GM18907 (cell line): ENCODE measurements at regions not wholly inside any gene's neighbourhood (a gene's known extent, or its start where the extent isn't known, plus 50 kb on each side); places are given as distances from the start of the nearest gene placed in this dataset.

Experiments used
- ATAC-seq: cut with Tn5 transposase; IDR thresholded peaks from one replicate; pipeline ENCODE4 v1.9.1; 2021; ENCODE audit warnings: mild to moderate bottlenecking, moderate library complexity; ENCODE audit not compliant: unreplicated experiment

DNA sequence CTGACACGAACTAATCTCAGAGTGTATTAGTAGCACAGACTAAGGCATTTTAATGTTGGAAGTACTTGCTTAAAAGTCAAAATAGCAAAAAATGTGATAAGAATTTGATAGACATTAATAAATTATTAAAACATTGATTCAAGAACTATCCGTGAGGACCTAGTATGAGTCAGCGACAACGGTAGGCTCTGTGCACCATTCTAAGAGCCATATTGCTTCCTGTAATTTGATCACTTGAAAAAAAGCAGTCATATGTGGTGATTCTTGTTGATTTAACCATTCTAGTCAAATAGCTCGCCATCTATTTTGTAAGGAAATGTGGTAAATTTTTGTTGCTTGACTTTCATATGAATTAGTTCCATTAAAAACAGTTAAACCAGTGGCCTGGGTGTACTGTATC is 534.9 kb upstream of the ARRDC4 start:
- no peak for ATAC-seq

DNA sequence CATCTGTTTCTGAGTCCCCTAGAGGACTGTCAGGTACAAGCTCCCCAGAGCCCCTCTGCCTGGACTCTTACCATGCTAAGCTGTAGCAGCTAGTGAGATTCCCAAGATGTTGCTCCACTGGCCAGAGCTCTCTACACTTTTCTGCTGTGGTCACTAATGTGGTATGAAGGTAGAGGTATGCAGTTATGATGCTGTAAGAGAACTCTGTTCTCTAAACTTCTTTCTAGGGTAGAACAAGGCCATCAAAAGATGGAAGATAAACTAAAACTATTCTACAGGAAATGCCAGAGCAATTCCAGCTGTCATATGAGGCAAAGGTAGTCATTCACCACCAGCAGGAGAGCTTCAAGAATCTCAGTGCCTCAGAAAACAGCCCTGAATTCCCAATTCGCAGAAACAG is 517.4 kb upstream of the ARRDC4 start:
- ATAC-seq, result no peak

DNA sequence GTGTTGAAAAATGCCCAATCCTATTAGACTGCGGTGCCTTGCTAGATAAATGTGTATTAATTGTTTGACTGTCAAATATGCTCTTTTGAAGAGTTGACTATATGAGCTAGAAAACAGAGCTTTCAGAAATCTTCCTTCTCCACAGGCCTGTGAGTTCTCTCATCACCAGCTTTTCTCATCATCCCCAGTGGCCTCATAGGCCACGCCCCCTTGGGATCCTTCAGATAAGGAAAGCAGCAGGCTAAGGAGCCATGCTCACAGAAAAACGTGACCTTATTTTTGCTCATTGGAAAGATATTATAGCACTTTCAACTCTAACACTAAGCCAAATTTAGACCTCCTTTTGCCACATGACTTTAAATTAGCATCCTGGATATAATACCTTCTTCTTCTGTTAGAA is 514.4 kb upstream of the ARRDC4 start:
- no peak for ATAC-seq

DNA sequence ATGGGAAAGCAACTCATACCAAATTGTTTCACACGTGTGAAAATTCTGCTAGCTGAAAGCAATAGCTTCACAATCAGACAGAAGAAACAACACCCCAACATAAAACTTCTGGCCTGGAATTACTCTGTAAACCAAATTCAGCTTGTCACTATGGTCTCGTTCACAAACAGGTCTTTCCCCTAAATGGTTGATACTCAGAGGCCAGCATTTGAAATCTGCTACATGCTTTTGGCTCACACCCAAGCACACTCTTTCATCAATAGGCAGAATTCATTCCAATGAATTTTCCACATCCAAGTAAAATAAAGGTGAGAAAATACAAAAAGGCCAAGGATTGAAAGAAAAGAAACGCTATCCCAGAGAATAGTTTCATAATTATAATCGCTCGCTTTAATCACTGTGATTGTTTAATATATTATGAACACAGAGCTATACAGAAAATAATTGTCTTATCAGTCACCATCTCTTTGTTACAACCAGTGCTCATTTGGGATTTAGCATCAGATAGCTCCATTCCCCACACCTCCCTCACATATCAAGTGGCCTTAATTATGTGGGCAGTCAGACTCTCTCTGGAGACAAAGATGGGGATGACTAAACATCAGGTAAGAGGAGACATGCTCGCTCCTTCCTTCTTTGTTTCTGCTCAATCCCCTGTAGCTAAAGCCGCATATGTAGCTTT is 503.8 kb upstream of the ARRDC4 start:
- no peak for ATAC-seq

DNA sequence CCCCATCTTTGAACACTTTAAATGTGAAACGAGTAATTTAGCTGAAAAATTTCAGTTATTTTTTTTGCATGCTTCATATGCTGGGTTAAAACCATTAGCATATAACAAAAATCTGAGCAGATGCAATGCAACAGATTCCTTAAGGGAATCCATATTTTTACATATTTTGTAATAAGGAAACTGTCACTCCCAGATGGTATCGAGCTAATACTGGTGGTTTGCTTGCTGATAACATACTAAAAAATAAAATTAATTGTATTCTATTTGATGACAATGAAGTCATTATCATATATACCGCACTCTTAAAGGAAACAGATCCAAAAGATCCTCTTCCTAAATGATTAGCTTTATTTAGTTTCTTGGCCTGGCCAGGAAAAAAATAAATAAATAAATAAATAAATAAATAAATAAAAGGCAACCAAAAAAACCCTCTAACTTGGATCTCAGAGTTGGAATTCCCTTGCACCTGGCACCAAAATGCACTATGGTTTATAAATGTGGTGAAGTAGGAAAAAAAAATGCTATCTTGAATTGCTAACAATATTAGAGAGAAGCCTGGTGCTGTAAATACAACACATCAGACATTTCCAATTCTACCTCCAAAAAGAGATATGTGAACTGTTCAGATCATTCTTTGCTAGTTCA is 503.2 kb upstream of the ARRDC4 start:
- ATAC-seq, result no peak

DNA sequence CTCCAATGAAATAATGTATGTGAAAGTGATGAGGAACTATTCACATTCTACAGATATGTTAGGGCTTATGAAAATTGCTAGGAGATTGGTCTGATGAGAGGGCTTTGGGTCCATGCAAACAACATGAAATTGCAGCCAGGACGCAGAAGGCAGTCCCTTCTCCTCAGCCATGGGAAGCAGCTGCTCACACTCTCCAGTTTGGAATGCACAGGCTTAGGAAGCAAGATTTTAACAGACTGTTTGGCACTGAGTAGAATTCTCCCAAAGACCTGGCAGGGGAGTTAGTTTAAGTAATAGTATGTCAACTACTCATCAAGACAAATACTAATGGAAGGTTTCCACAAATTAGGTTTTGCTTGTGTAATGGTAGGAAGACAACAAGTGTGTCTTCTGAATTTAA is 500.7 kb upstream of the ARRDC4 start:
- ATAC-seq, result no peak

DNA sequence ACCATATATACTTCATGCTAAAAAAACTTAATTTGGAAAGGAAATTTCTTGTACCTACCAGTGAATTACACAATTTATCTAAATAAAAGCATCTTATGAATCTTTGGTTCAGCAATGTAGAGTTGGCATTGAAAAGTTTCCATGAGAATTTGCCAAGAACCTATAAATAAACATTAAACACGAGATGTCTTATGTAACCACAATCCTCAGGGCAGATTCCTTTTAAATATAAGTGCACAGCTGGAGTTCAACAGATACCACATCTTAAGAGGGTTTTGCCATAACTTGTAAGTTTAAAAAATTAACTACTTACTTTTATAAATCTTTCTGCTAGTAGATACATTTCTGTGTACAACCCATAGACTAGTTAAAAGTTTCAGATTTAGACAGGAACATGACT is 499.3 kb upstream of the ARRDC4 start:
- ATAC-seq, result no peak

DNA sequence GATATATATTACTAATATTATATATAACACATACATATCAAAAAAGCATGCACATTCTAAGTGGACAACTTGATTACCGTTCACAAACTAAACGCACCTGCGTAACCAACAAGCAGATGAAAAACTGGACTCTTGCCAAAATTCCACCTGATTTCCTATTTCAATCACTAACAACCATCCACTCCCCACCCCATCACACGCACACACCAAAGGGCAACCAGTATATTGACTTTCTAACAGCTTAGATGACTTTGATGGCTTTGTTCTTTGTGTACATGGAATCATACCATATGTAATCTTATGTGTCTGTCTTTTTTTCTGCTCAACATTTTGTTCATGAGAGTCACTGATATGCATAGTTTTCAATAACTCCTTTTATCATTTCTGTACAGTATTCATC is 496.8 kb upstream of the ARRDC4 start:
- no peak for ATAC-seq

DNA sequence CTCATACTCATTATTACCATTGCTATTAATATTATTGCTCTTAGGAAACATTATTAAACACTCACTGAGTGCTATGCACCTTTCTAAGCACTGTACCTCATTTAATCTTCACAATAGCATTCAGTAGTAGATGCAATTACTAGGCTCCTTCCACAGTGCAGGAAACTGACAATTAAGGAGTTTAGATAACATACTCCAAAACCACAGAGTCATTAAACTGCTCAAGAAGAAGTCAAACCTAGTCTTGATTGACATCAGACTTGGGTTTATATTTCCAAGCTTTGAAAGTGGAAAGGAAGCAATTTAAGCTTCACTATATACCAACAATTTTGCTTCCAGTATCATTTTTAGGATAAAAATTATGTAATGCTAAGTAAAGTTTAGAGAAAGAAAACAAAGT is 490.1 kb upstream of the ARRDC4 start:
- ATAC-seq, result no peak

DNA sequence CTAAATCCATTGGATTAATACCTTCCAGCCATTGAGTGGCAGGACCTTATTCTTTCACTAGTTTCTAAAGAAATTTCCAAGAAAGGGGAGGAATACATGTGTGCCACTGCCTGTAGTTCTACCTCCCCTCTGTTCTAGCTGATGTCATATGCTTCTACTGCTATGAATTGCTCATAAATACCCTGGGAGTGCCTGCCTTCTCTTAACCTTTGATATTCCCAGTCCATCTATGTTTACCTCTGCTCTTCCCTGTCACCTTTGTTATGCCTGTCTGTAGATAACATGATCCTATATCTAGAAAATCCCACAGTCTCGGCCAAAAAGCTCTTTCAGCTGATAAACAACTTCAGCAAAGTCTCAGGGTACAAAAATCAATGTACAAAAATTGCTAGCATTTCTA is 486.9 kb upstream of the ARRDC4 start:
- no peak for ATAC-seq

DNA sequence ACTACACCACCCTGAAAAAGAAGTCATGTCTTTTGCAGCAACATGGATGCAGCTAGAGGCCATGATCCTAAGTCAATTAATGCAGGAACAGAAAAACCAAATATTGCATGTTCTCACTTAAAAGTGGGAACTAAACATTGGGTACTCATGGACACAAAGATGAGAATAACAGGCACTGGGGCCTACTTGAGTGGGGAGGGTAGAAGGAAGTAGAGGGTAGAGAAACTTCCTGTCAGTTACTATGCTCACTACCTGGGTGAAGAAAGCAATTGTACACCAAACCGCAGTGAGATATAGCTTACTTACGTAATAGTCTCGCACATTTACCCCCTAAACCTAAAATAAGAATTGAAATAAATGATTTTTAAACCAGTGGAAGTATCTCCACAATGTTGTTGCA is 480.5 kb upstream of the ARRDC4 start:
- no peak for ATAC-seq

DNA sequence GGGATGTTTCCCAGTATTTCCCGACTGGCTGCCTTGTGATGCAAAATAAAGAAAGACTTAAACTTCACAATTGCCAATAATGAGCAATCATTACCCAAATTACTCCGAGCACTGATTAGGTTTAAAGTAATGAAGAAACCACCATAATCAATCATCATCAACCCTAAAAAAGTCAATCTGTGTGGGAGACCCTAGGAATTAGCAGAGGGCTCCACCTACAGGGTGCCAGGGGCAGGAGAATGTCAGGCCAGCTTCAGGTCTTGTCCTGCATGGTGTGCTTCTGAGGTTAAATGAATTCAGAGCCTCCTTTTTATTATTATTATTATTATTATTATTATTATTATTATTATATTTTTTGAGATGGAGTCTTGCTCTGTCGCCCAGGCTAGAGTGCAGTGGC is 478.0 kb upstream of the ARRDC4 start:
- ATAC-seq, result no peak

DNA sequence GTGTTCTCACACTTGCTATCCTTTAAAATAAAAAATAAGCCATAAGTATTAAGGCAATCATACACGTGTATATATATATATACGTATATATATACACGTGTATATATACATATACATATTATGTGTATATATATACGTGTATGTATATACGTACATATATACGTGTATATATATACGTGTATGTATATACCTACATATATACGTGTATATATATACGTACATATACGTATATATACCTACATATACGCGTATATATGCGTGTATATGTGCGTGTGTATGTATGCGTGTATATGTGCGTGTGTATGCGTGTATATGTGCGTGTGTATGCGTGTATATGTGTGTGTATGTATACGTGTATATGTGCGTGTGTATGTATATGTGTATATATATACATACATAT is 477.3 kb upstream of the ARRDC4 start:
- ATAC-seq, result no peak

DNA sequence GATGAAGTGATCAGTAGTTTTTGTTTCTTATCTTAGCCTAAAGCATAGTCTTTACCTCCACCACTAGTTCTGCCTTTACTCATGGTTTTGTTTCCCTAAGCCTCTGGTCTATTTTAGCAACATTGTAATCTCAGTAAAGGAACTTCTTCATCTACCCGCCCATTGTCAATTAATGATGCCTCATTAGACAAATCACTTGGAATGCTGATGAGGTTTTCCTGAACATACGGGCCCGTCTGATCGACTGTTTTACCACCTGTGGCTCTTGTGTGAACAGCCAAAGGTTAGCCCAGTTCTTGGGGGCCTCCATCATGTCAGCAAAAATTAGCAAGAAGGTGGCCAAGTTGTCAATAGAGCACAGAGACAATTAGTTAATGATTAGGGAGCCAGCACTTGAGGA is 470.1 kb upstream of the ARRDC4 start:
- no peak for ATAC-seq

DNA sequence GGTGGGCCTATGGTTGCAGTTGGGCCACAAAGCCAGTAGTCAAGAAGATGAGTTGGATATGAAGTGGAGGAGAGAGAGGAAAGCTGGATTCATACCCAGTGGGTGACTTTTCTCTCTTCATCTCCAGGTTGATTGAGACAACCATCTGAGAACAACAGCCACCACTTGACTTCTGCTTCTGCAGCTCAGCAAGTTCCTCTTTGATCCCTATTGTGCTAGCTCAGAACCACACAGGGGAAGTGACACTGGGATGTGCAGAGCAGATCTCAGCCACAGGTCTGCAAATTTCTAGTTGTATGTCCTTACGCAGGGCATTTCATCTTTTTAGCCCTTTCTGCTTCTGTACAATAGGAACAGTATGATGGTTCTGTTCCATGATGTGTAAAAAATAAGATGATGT is 459.2 kb upstream of the ARRDC4 start:
- no peak for ATAC-seq

DNA sequence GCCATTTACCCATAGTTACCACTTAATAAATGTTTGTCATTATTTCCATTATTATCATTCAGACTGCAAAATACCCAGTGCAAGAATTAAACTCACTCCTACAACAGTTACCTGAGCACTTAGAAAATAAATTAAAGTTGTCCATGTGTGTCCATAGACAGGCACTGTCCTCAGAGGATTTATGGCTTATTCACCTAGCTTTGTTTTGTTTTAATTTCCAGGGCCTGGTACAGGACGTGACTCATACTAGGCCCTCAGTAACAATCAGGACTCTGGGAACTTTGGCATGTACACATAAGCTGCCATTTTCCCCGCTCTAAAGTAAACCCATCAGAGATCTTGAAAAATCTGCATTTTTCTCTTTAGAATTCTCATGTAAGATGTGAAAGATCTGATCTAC is 458.5 kb upstream of the ARRDC4 start:
- ATAC-seq, result no peak

DNA sequence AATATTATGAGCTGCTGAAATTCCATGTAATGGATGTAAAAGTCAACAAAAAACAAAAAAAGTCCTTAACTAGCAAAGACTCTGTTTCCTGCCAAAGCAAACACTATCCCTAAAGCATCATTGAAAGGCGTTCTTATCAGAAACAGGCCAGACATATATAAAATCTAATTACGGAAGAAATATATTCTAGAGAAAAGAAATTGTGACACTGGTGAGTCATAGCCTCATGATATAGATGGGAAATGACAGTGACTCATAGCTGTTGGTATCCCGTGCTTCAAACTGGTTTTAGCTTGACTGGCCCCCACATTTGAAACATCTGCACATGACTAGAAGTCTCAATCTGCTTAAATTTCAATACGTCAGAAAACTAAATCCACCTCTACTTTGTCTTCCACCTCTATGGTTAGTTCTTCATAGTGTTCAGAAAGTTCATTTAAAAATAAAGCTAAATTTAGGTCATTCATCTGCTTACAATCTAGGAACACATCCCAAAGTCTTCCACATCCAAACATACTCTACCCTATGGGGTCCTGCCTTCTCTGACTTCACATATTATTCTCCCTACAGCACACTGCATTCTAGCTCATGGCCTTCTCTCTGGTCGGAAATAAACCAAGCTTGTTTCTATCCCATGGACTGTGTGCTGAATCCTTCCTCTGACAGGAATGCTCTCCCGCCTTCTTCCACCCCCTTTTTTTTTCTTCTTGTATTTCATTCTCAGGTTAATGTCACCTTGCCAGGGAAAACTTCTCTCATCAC is 456.3 kb upstream of the ARRDC4 start:
- ATAC-seq, result no peak

DNA sequence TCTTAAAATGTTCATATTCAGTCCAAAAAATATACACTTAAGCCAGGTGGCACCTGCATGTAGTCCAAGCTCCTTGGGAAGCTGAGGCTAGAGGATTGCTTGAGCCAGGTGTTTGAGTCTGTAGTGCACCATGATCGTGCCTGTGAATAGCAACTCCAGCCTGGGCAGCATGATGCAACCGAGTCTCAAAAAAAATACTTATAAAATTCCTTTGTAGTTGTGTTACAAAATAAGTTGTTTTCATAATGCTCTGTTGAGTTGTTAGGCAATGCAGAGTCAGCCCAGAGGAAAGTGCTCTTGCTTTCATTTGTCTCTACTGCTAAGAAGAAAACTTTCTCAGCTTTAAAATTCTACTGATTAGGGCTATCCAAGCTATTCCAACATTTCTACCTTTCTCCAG is 442.8 kb upstream of the ARRDC4 start:
- ATAC-seq, result no peak

DNA sequence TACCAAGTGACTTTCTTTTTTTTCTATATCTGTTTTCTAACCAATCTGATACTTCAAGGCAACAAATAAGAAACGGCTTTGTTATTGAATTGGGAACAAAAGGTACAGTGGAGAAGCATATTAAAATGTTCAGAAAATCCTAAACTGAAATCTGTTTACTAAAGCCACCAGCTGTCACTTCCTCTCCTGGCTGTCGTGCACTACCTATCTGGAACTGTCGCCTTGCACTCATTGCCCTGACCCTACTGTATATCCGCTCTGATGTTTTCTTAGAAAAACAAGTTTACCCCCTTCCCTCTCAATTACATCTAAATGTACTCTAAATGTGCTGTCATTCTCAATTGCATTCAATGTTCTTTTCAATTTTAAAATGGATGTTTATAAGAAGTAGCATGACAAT is 439.8 kb upstream of the ARRDC4 start:
- ATAC-seq, result no peak

DNA sequence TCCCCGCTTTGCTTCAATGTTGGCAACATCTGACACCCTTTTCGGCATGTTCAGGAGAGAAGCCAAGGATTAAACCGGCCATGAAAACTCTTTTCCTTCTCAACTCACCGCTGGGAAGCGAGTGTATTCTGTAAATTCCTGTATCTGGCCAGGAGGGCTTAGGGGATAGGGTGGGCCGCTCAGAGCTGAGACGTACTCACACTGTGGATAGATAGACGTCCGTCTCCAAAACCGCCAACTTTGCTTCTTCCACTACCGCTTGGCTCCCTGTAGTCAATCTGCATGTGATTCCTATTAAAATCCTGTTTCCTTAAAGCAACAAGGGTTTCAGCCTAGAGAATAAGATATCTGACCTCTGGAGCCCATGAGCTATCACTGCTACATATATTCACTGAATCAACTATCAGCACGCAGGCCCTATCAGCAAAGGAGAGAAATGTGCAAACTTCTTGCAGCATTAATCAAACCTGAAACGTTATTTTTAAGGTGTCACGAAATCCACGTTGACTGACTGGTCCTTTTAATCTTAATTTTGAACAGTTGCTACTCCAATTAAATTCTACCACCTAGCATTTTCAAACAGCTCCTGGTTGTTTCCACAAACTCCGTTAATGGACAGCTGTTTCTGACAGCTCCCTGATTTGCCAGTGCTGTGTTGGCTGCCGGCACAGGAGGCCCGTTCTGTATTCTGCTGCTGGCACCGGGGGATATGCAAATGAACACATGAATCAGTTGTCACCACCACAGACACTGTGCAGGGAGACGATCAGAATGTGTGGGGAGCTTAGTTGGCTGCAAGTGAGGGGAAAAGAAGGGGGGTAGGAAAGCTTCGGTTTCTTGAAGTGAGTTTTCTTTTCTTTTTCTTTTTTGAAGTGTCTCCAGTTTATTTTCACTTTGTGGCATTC is 438.9 kb upstream of the ARRDC4 start:
- ATAC-seq, result no peak

DNA sequence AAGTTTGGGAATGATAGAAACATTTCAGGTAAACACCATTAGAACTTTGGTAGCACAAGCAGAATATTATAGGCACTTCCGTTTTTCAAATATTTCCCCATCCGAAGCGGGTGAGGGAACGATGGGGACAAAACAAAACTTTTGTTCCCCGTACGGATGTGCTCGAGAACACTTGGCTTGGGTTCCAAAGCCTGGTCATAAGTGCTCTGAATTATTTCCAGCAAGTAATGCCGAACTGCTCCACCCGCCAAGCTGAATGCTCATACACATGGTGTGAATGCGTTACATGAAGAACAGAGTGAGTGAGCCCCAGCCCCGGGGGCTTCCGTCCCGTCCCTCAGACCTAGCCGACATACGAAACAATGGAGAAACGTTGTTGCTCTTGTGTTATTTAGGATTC is 438.2 kb upstream of the ARRDC4 start:
- ATAC-seq, result no peak
